Endothelial cell of hepatic sinusoid (primary cell): ENCODE measurements at regions not wholly inside any gene's neighbourhood (a gene's known extent, or its start where the extent isn't known, plus 50 kb on each side); places are given as distances from the start of the nearest gene placed in this dataset.

Experiments
- in situ Hi-C: cut with HindIII; loops from 2 replicates; pipeline ENCODE4 v1.10.0; 2017; ENCODE audit warnings: low sequenced_read_pairs

GRCh38 chr1:201703621-201704438 lies 125.1 kb upstream of the IPO9 start:
- in situ Hi-C loops = no loop called here

- in situ Hi-C loops = no loop called here
Measured at GRCh38 chr1:201704439-201704792, 124.5 kb upstream of the IPO9 start.

GRCh38 chr1:201705389-201705788 lies 123.6 kb upstream of the IPO9 start:
- in situ Hi-C loops = no loop called here

GRCh38 chr1:201706109-201706508 lies 122.8 kb upstream of the IPO9 start:
- in situ Hi-C loops = no loop called here

- in situ Hi-C loops = no loop called here
Measured at GRCh38 chr1:201707027-201707426, 121.9 kb upstream of the IPO9 start.

GRCh38 chr1:201707656-201708055 lies 121.3 kb upstream of the IPO9 start:
- in situ Hi-C loops = no loop called here

GRCh38 chr1:201708085-201708512 lies 120.9 kb upstream of the IPO9 start:
- in situ Hi-C loops = no loop called here

GRCh38 chr1:201708691-201709090 lies 120.3 kb upstream of the IPO9 start:
- in situ Hi-C loops = no loop called here

GRCh38 chr1:201709564-201710295 lies 119.2 kb upstream of the IPO9 start:
- in situ Hi-C loops = no loop called here

- in situ Hi-C loops = no loop called here
Measured at GRCh38 chr1:201710632-201711597, 118.0 kb upstream of the IPO9 start.

GRCh38 chr1:201711811-201712210 lies 117.1 kb upstream of the IPO9 start:
- in situ Hi-C loops = no loop called here

GRCh38 chr1:201712387-201713085 lies 116.4 kb upstream of the IPO9 start:
- in situ Hi-C loops = no loop called here

- in situ Hi-C loops = no loop called here
Measured at GRCh38 chr1:201713086-201713810, 115.7 kb upstream of the IPO9 start.

- in situ Hi-C loops = loop anchor here (5.0 kb wide), 1 partner anchor 48 kb away; no protein-coding TSS in a partner anchor
Measured at GRCh38 chr1:201714542-201715329, 114.2 kb upstream of the IPO9 start.

- in situ Hi-C loops = loop anchor here (5.0 kb wide), 1 partner anchor 47 kb away; no protein-coding TSS in a partner anchor
Measured at GRCh38 chr1:201715351-201715750, 113.6 kb upstream of the IPO9 start.

GRCh38 chr1:201715801-201716741 lies 112.9 kb upstream of the IPO9 start:
- in situ Hi-C loops = loop anchor here (5.0 kb wide), 1 partner anchor 46 kb away; no protein-coding TSS in a partner anchor

- in situ Hi-C loops = loop anchor here (5.0 kb wide), 1 partner anchor 46 kb away; no protein-coding TSS in a partner anchor
Measured at GRCh38 chr1:201716742-201717135, 112.2 kb upstream of the IPO9 start.

GRCh38 chr1:201717286-201717685 lies 111.7 kb upstream of the IPO9 start:
- in situ Hi-C loops = loop anchor here (5.0 kb wide), 1 partner anchor 45 kb away; no protein-coding TSS in a partner anchor
